H9 (cell line): ENCODE measurements at regions not wholly inside any gene's neighbourhood (a gene's known extent, or its start where the extent isn't known, plus 50 kb on each side); places are given as distances from the start of the nearest gene placed in this dataset.

Experiments used
- DNase-seq: peaks from one replicate; pipeline ENCODE4 v3.0.0-alpha.2; 2017
- H2AFZ ChIP-seq: one replicate; pipeline ENCODE4 v1.6.1; 2013; ENCODE audit warnings: mild to moderate bottlenecking, low read length, control low read depth, moderate library complexity
- H2AK5ac ChIP-seq: 2 replicates; pipeline ENCODE4 v1.6.1; 2013; ENCODE audit warnings: low read length, control low read depth, mixed read lengths; ENCODE audit not compliant: insufficient read length
- H2BK120ac ChIP-seq: one replicate; pipeline ENCODE4 v1.6.1; 2013; ENCODE audit warnings: low read depth, mild to moderate bottlenecking, low read length, control low read depth, inconsistent platforms; ENCODE audit not compliant: poor library complexity, severe bottlenecking
- H2BK12ac ChIP-seq: 2 replicates; pipeline ENCODE4 v1.6.1; 2013; ENCODE audit warnings: low read length, control low read depth, mixed read lengths, low read depth; ENCODE audit not compliant: insufficient read length
- H2BK15ac ChIP-seq: 2 replicates; pipeline ENCODE4 v1.6.1; 2013; ENCODE audit warnings: low read depth, low read length, control low read depth
- H2BK20ac ChIP-seq: one replicate; pipeline ENCODE4 v1.6.1; 2013; ENCODE audit warnings: low read depth, mild to moderate bottlenecking, low read length, control low read depth, inconsistent platforms; ENCODE audit not compliant: poor library complexity, severe bottlenecking
- H2BK5ac ChIP-seq: 2 replicates; pipeline ENCODE4 v1.6.1; 2013; ENCODE audit warnings: low read length, control low read depth, mixed read lengths; ENCODE audit not compliant: insufficient read length
- H3K14ac ChIP-seq: 2 replicates; pipeline ENCODE4 v1.6.1; 2013; ENCODE audit warnings: low read length, control low read depth; ENCODE audit not compliant: insufficient read depth
- H3K18ac ChIP-seq: 2 replicates; pipeline ENCODE4 v1.6.1; 2013; ENCODE audit warnings: low read depth, mild to moderate bottlenecking, mixed read lengths, low read length, control low read depth; ENCODE audit not compliant: insufficient read length
- H3K23ac ChIP-seq: 2 replicates; pipeline ENCODE4 v1.6.1; 2013; ENCODE audit warnings: low read length, control low read depth, mixed read lengths, low read depth; ENCODE audit not compliant: insufficient read length
- H3K23me2 ChIP-seq: 2 replicates; pipeline ENCODE4 v1.6.1; 2013; ENCODE audit warnings: low read depth, mild to moderate bottlenecking, mixed read lengths, low read length, control low read depth; ENCODE audit not compliant: insufficient read length, poor library complexity, severe bottlenecking
- H3K27ac ChIP-seq: 2 replicates; pipeline ENCODE4 v1.5.1; 2013; ENCODE audit warnings: low read length, control low read depth, mixed read lengths, low read depth; ENCODE audit not compliant: insufficient read length
- H3K27me3 ChIP-seq: 2 replicates; pipeline ENCODE4 v1.6.1; 2013; ENCODE audit warnings: low read length, control low read depth, inconsistent platforms; ENCODE audit not compliant: insufficient read depth
- H3K4ac ChIP-seq: 2 replicates; pipeline ENCODE4 v1.6.1; 2013; ENCODE audit warnings: low read depth, mild to moderate bottlenecking, control low read depth, inconsistent platforms, low read length, moderate library complexity
- H3K4me1 ChIP-seq: 2 replicates; pipeline ENCODE4 v1.6.1; 2013; ENCODE audit warnings: low read length, control low read depth, inconsistent platforms; ENCODE audit not compliant: insufficient read depth
- H3K4me2 ChIP-seq: 2 replicates; pipeline ENCODE4 v1.6.1; 2013; ENCODE audit warnings: low read length, control low read depth, mixed read lengths; ENCODE audit not compliant: insufficient read length, insufficient read depth
- H3K56ac ChIP-seq: 2 replicates; pipeline ENCODE4 v1.6.1; 2013; ENCODE audit warnings: low read depth, mild to moderate bottlenecking, mixed read lengths, low read length, control low read depth; ENCODE audit not compliant: insufficient read length
- H3K79me1 ChIP-seq: 2 replicates; pipeline ENCODE4 v1.6.1; 2013; ENCODE audit warnings: low read depth, mild to moderate bottlenecking, moderate library complexity, low read length, control low read depth, inconsistent platforms; ENCODE audit not compliant: insufficient read depth, poor library complexity, severe bottlenecking
- H3K79me2 ChIP-seq: 2 replicates; pipeline ENCODE4 v1.6.1; 2013; ENCODE audit warnings: low read length, control low read depth, inconsistent platforms; ENCODE audit not compliant: insufficient read depth
- H3K9ac ChIP-seq: 2 replicates; pipeline ENCODE4 v1.6.1; 2013; ENCODE audit warnings: low read length, control low read depth, mixed read lengths; ENCODE audit not compliant: insufficient read length; ENCODE audit errors: extremely low read depth
- H3K9me3 ChIP-seq: one replicate; pipeline ENCODE4 v1.6.1; 2013; ENCODE audit warnings: low read depth, low read length, inconsistent platforms; ENCODE audit not compliant: control insufficient read depth
- H3T11ph ChIP-seq: one replicate; pipeline ENCODE4 v1.6.1; 2013; ENCODE audit warnings: mild to moderate bottlenecking, low read length, control low read depth, inconsistent platforms
- H4K20me1 ChIP-seq: one replicate; pipeline ENCODE4 v1.6.1; 2013; ENCODE audit not compliant: control insufficient read depth, insufficient read length, insufficient read depth
- H4K5ac ChIP-seq: 2 replicates; pipeline ENCODE4 v1.6.1; 2013; ENCODE audit warnings: low read depth, mild to moderate bottlenecking, mixed read lengths, low read length, control low read depth; ENCODE audit not compliant: insufficient read length
- H4K8ac ChIP-seq: replicated peaks from 2 replicates; pipeline ENCODE4 v1.6.1; 2013; ENCODE audit warnings: low read length, control low read depth, mixed read lengths, low read depth; ENCODE audit not compliant: insufficient read length
- H4K91ac ChIP-seq: 2 replicates; pipeline ENCODE4 v1.6.1; 2013; ENCODE audit warnings: low read depth, mild to moderate bottlenecking, moderate library complexity, mixed read lengths, low read length, control low read depth; ENCODE audit not compliant: insufficient read length
- H3K27ac Mint-ChIP-seq, 3 experiments: 2 replicates in 2 of 3; 3 replicates in 1 of 3; pipeline ENCODE4 v1.8.0; 2020 to 2021; ENCODE audit warnings: mixed read lengths in 3 of 3, mild to moderate bottlenecking in 1 of 3, moderate library complexity in 1 of 3
- H3K27me3 Mint-ChIP-seq: 2 replicates; pipeline ENCODE4 v1.8.0; 2021; ENCODE audit warnings: low read depth, mild to moderate bottlenecking, moderate library complexity, mixed read lengths
- H3K36me3 Mint-ChIP-seq, 3 experiments: 2 replicates in 2 of 3; 3 replicates in 1 of 3; pipeline ENCODE4 v1.8.0; 2020 to 2021; ENCODE audit warnings: low read depth in 3 of 3, mixed read lengths in 3 of 3; ENCODE audit not compliant: insufficient read depth in 1 of 3
- H3K4me1 Mint-ChIP-seq, 2 experiments: 2 replicates each; pipeline ENCODE4 v1.8.0; 2020; ENCODE audit warnings: mixed read lengths in 2 of 2
- H3K4me3 Mint-ChIP-seq, 2 experiments: 2 replicates in 1 of 2; 3 replicates in 1 of 2; pipeline ENCODE4 v1.8.0; 2020 to 2021; ENCODE audit warnings: mild to moderate bottlenecking in 2 of 2, mixed read lengths in 2 of 2, moderate library complexity in 1 of 2
- H3K9me3 Mint-ChIP-seq, 2 experiments: 2 replicates in 1 of 2; 3 replicates in 1 of 2; pipeline ENCODE4 v1.8.0; 2020; ENCODE audit warnings: mild to moderate bottlenecking in 2 of 2, mixed read lengths in 2 of 2, moderate library complexity in 1 of 2
- CTCF ChIP-seq: fragments of 200-600 bp; sonication (generic); conservative IDR thresholded peaks from 3 replicates; pipeline ENCODE4 v1.8.0; 2021; ENCODE audit warnings: antibody characterized with exemption, mild to moderate bottlenecking
- WGBS: extraction: QIAGEN DNeasy Blood & Tissue Kit; methylation state at CpG from one replicate; pipeline ENCODE4 v1.1.7; 2013; ENCODE audit warnings: missing lambda C conversion rate, low lambda C conversion rate, mixed read lengths; ENCODE audit not compliant: insufficient read length; ENCODE audit errors: extremely low coverage; 5-methylcytosine and 5-hydroxymethylcytosine counted together

- H2AFZ ChIP-seq, result no peak overlapping the region
- no peak for TF ChIP-seq CTCF
- no peak overlapping the region for H4K8ac ChIP-seq
- no peak overlapping the region for H2BK15ac ChIP-seq
- no peaks in the 10 kb centered on the region for H3K4me1 Mint-ChIP-seq
- H3K79me1 ChIP-seq, result no peaks in the 10 kb centered on the region
- no peak overlapping the region for H3K27ac Mint-ChIP-seq
- no peak overlapping the region for H2BK12ac ChIP-seq
- no peak overlapping the region for H3K18ac ChIP-seq
- H4K91ac ChIP-seq, result no peak overlapping the region
- H3K14ac ChIP-seq, result no peak overlapping the region
- peaks cover 16 to 17% of the 10 kb centered on the region in 2 experiments for H3K9me3 Mint-ChIP-seq
- H3K23me2 ChIP-seq, result no peaks in the 10 kb centered on the region
- H3K36me3 Mint-ChIP-seq, result peaks cover 0 to 15% (median 6%) of the 10 kb centered on the region in 3 experiments; a peak in 4 of 7 replicates
- H3K9me3 ChIP-seq, result peaks cover 8% of the 10 kb centered on the region
- H2BK5ac ChIP-seq, result no peak overlapping the region
- H4K20me1 ChIP-seq, result no peaks in the 10 kb centered on the region
- no peak overlapping the region for H2BK20ac ChIP-seq
- H4K5ac ChIP-seq, result no peak overlapping the region
- H3T11ph ChIP-seq, result no peak overlapping the region
- no peaks in the 10 kb centered on the region for H3K27me3 ChIP-seq
- H3K4me1 ChIP-seq, result no peaks in the 10 kb centered on the region
- H2AK5ac ChIP-seq, result no peak overlapping the region
- no peak for DNase-seq
- H3K79me2 ChIP-seq, result no peaks in the 10 kb centered on the region
- H3K23ac ChIP-seq, result no peak overlapping the region
- WGBS, result no CpG with 5 or more reads among the region's 2 CpGs
- H3K4me3 Mint-ChIP-seq, result no peak overlapping the region
- H3K27ac ChIP-seq, result no peak overlapping the region
- no peaks in the 10 kb centered on the region; the same call in 1 of the 2 replicates for H3K27me3 Mint-ChIP-seq
- no peak overlapping the region for H3K9ac ChIP-seq
- H3K56ac ChIP-seq, result no peak overlapping the region
- no peak overlapping the region for H2BK120ac ChIP-seq
- H3K4ac ChIP-seq, result no peak overlapping the region
- H3K4me2 ChIP-seq, result no peak overlapping the region
Measured at GRCh38 chr3:87136066-87136596, 91.0 kb upstream of the CHMP2B start.
